GM23338 (cell line): ENCODE measurements at regions not wholly inside any gene's neighbourhood (a gene's known extent, or its start where the extent isn't known, plus 50 kb on each side); places are given as distances from the start of the nearest gene placed in this dataset.
A peak's percentile ranks its signal among the peaks of the same experiment; 100 is the strongest.

Source experiments
- ATAC-seq: fragments of 200-7000 bp; cut with Tn5 transposase; 3 replicates; pipeline ENCODE4 v1.9.1; 2020
- DNase-seq: peaks from one replicate; pipeline ENCODE4 v3.0.0-alpha.2; 2015; ENCODE audit warnings: low spot score
- H2AFZ ChIP-seq: fragments of 200-600 bp; sonication (generic); 2 replicates; pipeline ENCODE4 v1.8.0; 2016; ENCODE audit warnings: antibody characterized with exemption, mild to moderate bottlenecking, moderate library complexity
- H3F3A ChIP-seq: fragments of 200-600 bp; sonication (generic); replicated peaks from 2 replicates; pipeline ENCODE4 v1.8.0; 2017; ENCODE audit warnings: antibody characterized with exemption, mixed run types, low read depth
- H3K27ac ChIP-seq: fragments of 200-600 bp; sonication (generic); 2 replicates; pipeline ENCODE4 v1.6.1; 2016; ENCODE audit warnings: low read depth
- H3K27me3 ChIP-seq: fragments of 200-600 bp; sonication (generic); 2 replicates; pipeline ENCODE4 v1.8.0; 2016; ENCODE audit warnings: mild to moderate bottlenecking, mixed run types, moderate library complexity; ENCODE audit not compliant: insufficient read depth
- H3K36me3 ChIP-seq: fragments of 200-600 bp; sonication (generic); 2 replicates; pipeline ENCODE4 v1.8.0; 2016; ENCODE audit warnings: mild to moderate bottlenecking; ENCODE audit not compliant: insufficient read depth
- H3K4me1 ChIP-seq: fragments of 200-600 bp; sonication (generic); 2 replicates; pipeline ENCODE4 v1.8.0; 2016; ENCODE audit warnings: mild to moderate bottlenecking, moderate library complexity; ENCODE audit not compliant: insufficient read depth
- H3K4me2 ChIP-seq: fragments of 200-600 bp; sonication (generic); 2 replicates; pipeline ENCODE4 v1.7.1; 2017; ENCODE audit warnings: mixed run types
- H3K4me3 ChIP-seq: fragments of 200-600 bp; sonication (generic); 2 replicates; pipeline ENCODE4 v1.6.1; 2016; ENCODE audit warnings: mixed run types
- H3K79me2 ChIP-seq: fragments of 200-600 bp; sonication (generic); replicated peaks from 2 replicates; pipeline ENCODE4 v1.8.0; 2017; ENCODE audit warnings: mild to moderate bottlenecking; ENCODE audit not compliant: insufficient read depth
- H3K9me2 ChIP-seq: fragments of 200-600 bp; sonication (generic); 2 replicates; pipeline ENCODE4 v1.8.0; 2017; ENCODE audit not compliant: insufficient read depth
- H4K20me1 ChIP-seq: fragments of 200-600 bp; sonication (generic); replicated peaks from 2 replicates; pipeline ENCODE4 v1.8.0; 2017; ENCODE audit warnings: mild to moderate bottlenecking; ENCODE audit not compliant: insufficient read depth
- H3K27ac Mint-ChIP-seq: 2 replicates; pipeline ENCODE4 v1.8.0; 2020; ENCODE audit warnings: inconsistent platforms, mild to moderate bottlenecking, moderate library complexity, mixed read lengths
- H3K27me3 Mint-ChIP-seq: 3 replicates; pipeline ENCODE4 v1.8.0; 2022; ENCODE audit warnings: low read depth, mild to moderate bottlenecking, moderate library complexity, mixed read lengths, inconsistent platforms; ENCODE audit not compliant: insufficient read depth, poor library complexity
- H3K36me3 Mint-ChIP-seq: 3 replicates; pipeline ENCODE4 v1.8.0; 2021; ENCODE audit warnings: low read depth, mild to moderate bottlenecking, inconsistent platforms, moderate library complexity, mixed read lengths
- H3K4me1 Mint-ChIP-seq: 3 replicates; pipeline ENCODE4 v1.8.0; 2020; ENCODE audit warnings: mild to moderate bottlenecking, inconsistent platforms, mixed read lengths
- H3K4me3 Mint-ChIP-seq: 3 replicates; pipeline ENCODE4 v1.8.0; 2021; ENCODE audit warnings: moderate library complexity, mild to moderate bottlenecking, inconsistent platforms, mixed read lengths
- H3K9me3 Mint-ChIP-seq: 3 replicates; pipeline ENCODE4 v1.8.0; 2020; ENCODE audit warnings: moderate library complexity, mild to moderate bottlenecking, inconsistent platforms, mixed read lengths
- CREB1 ChIP-seq: fragments of 250-450 bp; sonication (Bioruptor Pico); IDR thresholded peaks from 2 replicates; pipeline ENCODE4 v1.5.0; 2020; ENCODE audit warnings: low read depth, mild to moderate bottlenecking, moderate library complexity
- EZH2 ChIP-seq: fragments of 200-600 bp; sonication (generic); IDR thresholded peaks from one replicate; pipeline ENCODE4 v1.8.0; 2017; ENCODE audit warnings: antibody characterized with exemption, mild to moderate bottlenecking, low read depth; ENCODE audit not compliant: unreplicated experiment
- EZH2phosphoT487 ChIP-seq: fragments of 200-600 bp; sonication (generic); IDR thresholded peaks from one replicate; pipeline ENCODE4 v1.8.1; 2018; ENCODE audit warnings: antibody characterized with exemption; ENCODE audit not compliant: unreplicated experiment
- JUNB ChIP-seq: IDR thresholded peaks from one replicate; pipeline ENCODE4 v1.6.1; 2016; ENCODE audit warnings: antibody characterized with exemption; ENCODE audit not compliant: unreplicated experiment
- NANOG ChIP-seq: IDR thresholded peaks from 2 replicates; pipeline ENCODE4 v1.6.1; 2016; ENCODE audit warnings: antibody characterized with exemption, borderline replicate concordance
- POLR2AphosphoS5 ChIP-seq: IDR thresholded peaks from 2 replicates; pipeline ENCODE4 v1.6.1; 2016; ENCODE audit warnings: antibody characterized with exemption, low read depth
- STAT1 ChIP-seq: IDR thresholded peaks from one replicate; pipeline ENCODE4 v1.6.1; 2016; ENCODE audit warnings: antibody characterized with exemption; ENCODE audit not compliant: unreplicated experiment
- ZNF331 ChIP-seq: fragments of 250-450 bp; sonication (Bioruptor Pico); IDR thresholded peaks from 2 replicates; pipeline ENCODE4 v1.5.0; 2020; ENCODE audit warnings: low read depth, mild to moderate bottlenecking, moderate library complexity
- TF ChIP-seq, protein P1 (sequence below): IDR thresholded peaks from one replicate; pipeline ENCODE4 v1.6.1; 2018; ENCODE audit warnings: antibody characterized with exemption; ENCODE audit not compliant: unreplicated experiment
- TF ChIP-seq, protein P2 (sequence below), 2 experiments: fragments of 200-600 bp in 1 of 2; sonication (generic) in 1 of 2; conservative IDR thresholded peaks; 2 replicates each; pipeline versions ENCODE4 v1.5.1 to v1.6.1; 2016 to 2017; ENCODE audit warnings: antibody characterized with exemption in 2 of 2, low read depth in 2 of 2, mild to moderate bottlenecking in 2 of 2, moderate library complexity in 1 of 2

DNA sequence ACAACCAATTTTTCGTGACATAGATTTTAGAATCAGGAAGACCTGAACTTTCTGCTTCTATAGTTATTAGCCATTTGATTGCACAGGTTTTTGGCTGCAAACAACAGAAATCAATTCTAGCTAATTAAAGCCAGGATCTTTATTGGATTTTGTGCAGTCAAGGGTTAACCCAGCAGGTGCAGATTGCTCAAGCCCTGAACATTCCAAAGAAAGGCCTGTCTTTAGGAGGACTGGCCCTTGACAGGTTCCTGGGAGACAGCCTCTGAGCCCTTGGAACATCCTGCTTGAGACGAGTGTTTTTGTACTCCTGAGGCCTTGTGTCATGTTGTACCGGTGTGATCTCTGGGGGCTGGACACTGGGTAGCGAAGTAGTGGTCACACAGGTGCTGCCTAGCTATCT, 174.6 kb downstream of the PTCSC3 start:
- Mint-ChIP-seq H3K27me3 (peaks cover 7% of the 10 kb centered on the region), H3K9me3 (no peaks in the 10 kb centered on the region; the same call in 2 of the 3 replicates), H3K4me3 (no peak overlapping the region), H3K4me1 (peaks cover 46% of the 10 kb centered on the region), H3K36me3 (no peaks in the 10 kb centered on the region), H3K27ac (no peak overlapping the region)
- Histone ChIP-seq H3K4me3 (no peak overlapping the region), H3K27ac (no peak overlapping the region), H3K9me2 (no peaks in the 10 kb centered on the region), H2AFZ (no peak overlapping the region), H4K20me1 (no peaks in the 10 kb centered on the region), H3F3A (no peaks in the 10 kb centered on the region), H3K4me1 (peaks cover 30% of the 10 kb centered on the region), H3K4me2 (no peak overlapping the region), H3K36me3 (no peaks in the 10 kb centered on the region), H3K27me3 (no peaks in the 10 kb centered on the region), H3K79me2 (no peaks in the 10 kb centered on the region)
- ATAC-seq (peak; percentile 29; the same call in 2 of the 3 replicates), DNase-seq (no peak)
- TF ChIP-seq NANOG (no peak), STAT1 (no peak), EZH2 (no peak), POLR2AphosphoS5 (no peak)
- TF ChIP-seq, protein P1, sequence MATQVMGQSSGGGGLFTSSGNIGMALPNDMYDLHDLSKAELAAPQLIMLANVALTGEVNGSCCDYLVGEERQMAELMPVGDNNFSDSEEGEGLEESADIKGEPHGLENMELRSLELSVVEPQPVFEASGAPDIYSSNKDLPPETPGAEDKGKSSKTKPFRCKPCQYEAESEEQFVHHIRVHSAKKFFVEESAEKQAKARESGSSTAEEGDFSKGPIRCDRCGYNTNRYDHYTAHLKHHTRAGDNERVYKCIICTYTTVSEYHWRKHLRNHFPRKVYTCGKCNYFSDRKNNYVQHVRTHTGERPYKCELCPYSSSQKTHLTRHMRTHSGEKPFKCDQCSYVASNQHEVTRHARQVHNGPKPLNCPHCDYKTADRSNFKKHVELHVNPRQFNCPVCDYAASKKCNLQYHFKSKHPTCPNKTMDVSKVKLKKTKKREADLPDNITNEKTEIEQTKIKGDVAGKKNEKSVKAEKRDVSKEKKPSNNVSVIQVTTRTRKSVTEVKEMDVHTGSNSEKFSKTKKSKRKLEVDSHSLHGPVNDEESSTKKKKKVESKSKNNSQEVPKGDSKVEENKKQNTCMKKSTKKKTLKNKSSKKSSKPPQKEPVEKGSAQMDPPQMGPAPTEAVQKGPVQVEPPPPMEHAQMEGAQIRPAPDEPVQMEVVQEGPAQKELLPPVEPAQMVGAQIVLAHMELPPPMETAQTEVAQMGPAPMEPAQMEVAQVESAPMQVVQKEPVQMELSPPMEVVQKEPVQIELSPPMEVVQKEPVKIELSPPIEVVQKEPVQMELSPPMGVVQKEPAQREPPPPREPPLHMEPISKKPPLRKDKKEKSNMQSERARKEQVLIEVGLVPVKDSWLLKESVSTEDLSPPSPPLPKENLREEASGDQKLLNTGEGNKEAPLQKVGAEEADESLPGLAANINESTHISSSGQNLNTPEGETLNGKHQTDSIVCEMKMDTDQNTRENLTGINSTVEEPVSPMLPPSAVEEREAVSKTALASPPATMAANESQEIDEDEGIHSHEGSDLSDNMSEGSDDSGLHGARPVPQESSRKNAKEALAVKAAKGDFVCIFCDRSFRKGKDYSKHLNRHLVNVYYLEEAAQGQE, result no peak

DNA sequence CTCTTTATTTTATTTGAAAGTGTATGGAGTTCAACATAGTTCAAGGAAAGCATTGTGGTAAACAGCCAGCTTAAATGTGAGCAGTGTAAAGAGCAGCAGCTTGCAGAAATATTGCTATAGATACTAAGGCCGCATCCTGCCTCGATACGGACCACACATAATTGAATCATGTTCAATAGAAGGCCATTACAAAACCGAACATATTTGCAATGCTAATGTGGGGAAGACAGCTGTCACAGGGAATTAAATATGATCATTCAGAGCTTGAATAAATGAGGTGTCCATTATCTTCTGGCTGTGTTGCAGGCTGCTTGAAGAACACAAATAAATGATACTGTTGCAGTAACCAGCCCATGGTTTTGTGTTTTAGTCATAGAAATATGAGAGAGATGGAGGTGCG, 173.2 kb downstream of the BRMS1L start:
- TF ChIP-seq CREB1 (CRISPR knock-in tag) (no peak), JUNB (no peak), NANOG (no peak), EZH2 (no peak), EZH2phosphoT487 (no peak), ZNF331 (CRISPR knock-in tag) (no peak)
- TF ChIP-seq, protein P1, result no peak
- TF ChIP-seq, protein P2, sequence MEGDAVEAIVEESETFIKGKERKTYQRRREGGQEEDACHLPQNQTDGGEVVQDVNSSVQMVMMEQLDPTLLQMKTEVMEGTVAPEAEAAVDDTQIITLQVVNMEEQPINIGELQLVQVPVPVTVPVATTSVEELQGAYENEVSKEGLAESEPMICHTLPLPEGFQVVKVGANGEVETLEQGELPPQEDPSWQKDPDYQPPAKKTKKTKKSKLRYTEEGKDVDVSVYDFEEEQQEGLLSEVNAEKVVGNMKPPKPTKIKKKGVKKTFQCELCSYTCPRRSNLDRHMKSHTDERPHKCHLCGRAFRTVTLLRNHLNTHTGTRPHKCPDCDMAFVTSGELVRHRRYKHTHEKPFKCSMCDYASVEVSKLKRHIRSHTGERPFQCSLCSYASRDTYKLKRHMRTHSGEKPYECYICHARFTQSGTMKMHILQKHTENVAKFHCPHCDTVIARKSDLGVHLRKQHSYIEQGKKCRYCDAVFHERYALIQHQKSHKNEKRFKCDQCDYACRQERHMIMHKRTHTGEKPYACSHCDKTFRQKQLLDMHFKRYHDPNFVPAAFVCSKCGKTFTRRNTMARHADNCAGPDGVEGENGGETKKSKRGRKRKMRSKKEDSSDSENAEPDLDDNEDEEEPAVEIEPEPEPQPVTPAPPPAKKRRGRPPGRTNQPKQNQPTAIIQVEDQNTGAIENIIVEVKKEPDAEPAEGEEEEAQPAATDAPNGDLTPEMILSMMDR (conservative IDR thresholded peaks at IDR 0.05; ENCODE audit: low read depth in 2 of 2), result no peak
- Histone ChIP-seq H4K20me1 (no peaks in the 10 kb centered on the region), H2AFZ (no peak overlapping the region), H3K27me3 (no peaks in the 10 kb centered on the region), H3F3A (no peaks in the 10 kb centered on the region), H3K4me2 (no peak overlapping the region), H3K36me3 (no peaks in the 10 kb centered on the region), H3K9me2 (no peaks in the 10 kb centered on the region), H3K79me2 (no peaks in the 10 kb centered on the region), H3K4me3 (no peak overlapping the region), H3K27ac (no peak overlapping the region), H3K4me1 (peaks cover 33% of the 10 kb centered on the region)
- peaks cover 36% of the 10 kb centered on the region for H3K4me1 Mint-ChIP-seq
- H3K9me3 Mint-ChIP-seq, result no peaks in the 10 kb centered on the region; the same call in 2 of the 3 replicates
- no peaks in the 10 kb centered on the region for H3K36me3 Mint-ChIP-seq
- no peak overlapping the region for H3K27ac Mint-ChIP-seq
- peaks cover 6% of the 10 kb centered on the region for H3K27me3 Mint-ChIP-seq
- no peak overlapping the region for H3K4me3 Mint-ChIP-seq
- ATAC-seq (no peak), DNase-seq (no peak)
